ENCODE measurements at regions not wholly inside any gene's neighbourhood (a gene's known extent, or its start where the extent isn't known, plus 50 kb on each side); places are given as distances from the start of the nearest gene placed in this dataset.

- H3K4me1 ChIP-seq (ENCODE audit: control insufficient read depth, insufficient read depth, low read length) = no peaks in the 10 kb centered on the region
- no peak overlapping the region for H3K9ac ChIP-seq (ENCODE audit: low read length)
- H3K27me3 ChIP-seq (ENCODE audit: control insufficient read depth, insufficient read depth, low read length) = no peaks in the 10 kb centered on the region
- H3K36me3 ChIP-seq (ENCODE audit: control insufficient read depth, insufficient read depth, low read length) = no peaks in the 10 kb centered on the region
- H3K4me3 ChIP-seq (ENCODE audit: low read length) = no peak overlapping the region
- no peak overlapping the region for H3K27ac ChIP-seq (ENCODE audit: low read depth, low read length)
Measured at GRCh38 chr2:4551691-4552474, 848.5 kb downstream of the DCDC2C start.

DNA sequence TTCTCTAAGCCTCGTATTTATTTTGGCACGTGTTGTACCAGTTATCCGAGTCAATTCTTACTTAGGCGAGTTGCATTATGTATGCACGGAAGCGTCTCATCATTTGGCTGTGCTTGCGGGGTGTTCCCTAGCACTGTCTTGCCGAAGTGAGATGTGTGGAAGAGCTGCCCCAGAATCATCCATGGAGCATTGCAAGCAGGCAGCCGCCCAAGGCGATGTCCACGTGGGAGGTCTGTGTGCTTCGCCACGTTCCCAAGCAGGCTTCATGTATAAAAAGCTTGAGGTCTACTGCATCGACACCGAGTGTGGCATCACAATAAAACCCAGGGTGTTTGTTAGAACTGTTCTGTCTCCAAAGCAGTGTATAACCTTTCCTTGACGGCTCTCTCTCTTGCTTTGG is 849.9 kb downstream of the DCDC2C start:
- no peak overlapping the region for H3K27ac ChIP-seq (ENCODE audit: low read depth, low read length)
- H3K4me3 ChIP-seq (ENCODE audit: low read length) = no peak overlapping the region
- H3K9ac ChIP-seq (ENCODE audit: low read length) = no peak overlapping the region
- no peaks in the 10 kb centered on the region for H3K36me3 ChIP-seq (ENCODE audit: control insufficient read depth, insufficient read depth, low read length)
- no peaks in the 10 kb centered on the region for H3K27me3 ChIP-seq (ENCODE audit: control insufficient read depth, insufficient read depth, low read length)
- no peaks in the 10 kb centered on the region for H3K4me1 ChIP-seq (ENCODE audit: control insufficient read depth, insufficient read depth, low read length)

- Histone ChIP-seq H3K4me3 (ENCODE audit: low read length) (no peak overlapping the region), H3K27ac (ENCODE audit: low read depth, low read length) (no peak overlapping the region), H3K4me1 (ENCODE audit: control insufficient read depth, insufficient read depth, low read length) (no peaks in the 10 kb centered on the region), H3K9ac (ENCODE audit: low read length) (no peak overlapping the region), H3K36me3 (ENCODE audit: control insufficient read depth, insufficient read depth, low read length) (no peaks in the 10 kb centered on the region), H3K27me3 (ENCODE audit: control insufficient read depth, insufficient read depth, low read length) (no peaks in the 10 kb centered on the region)
Measured at GRCh38 chr2:4556135-4556896, 852.9 kb downstream of the DCDC2C start.

GRCh38 chr2:4561196-4561595 is 857.8 kb downstream of the DCDC2C start:
- H3K4me3 ChIP-seq (ENCODE audit: low read length) = no peak overlapping the region
- no peaks in the 10 kb centered on the region for H3K27me3 ChIP-seq (ENCODE audit: control insufficient read depth, insufficient read depth, low read length)
- H3K9ac ChIP-seq (ENCODE audit: low read length) = no peak overlapping the region
- H3K27ac ChIP-seq (ENCODE audit: low read depth, low read length) = no peak overlapping the region
- no peaks in the 10 kb centered on the region for H3K36me3 ChIP-seq (ENCODE audit: control insufficient read depth, insufficient read depth, low read length)
- H3K4me1 ChIP-seq (ENCODE audit: control insufficient read depth, insufficient read depth, low read length) = no peaks in the 10 kb centered on the region

GRCh38 chr2:4576075-4576474 is 872.7 kb downstream of the DCDC2C start:
- Histone ChIP-seq H3K36me3 (ENCODE audit: control insufficient read depth, insufficient read depth, low read length) (no peaks in the 10 kb centered on the region), H3K9ac (ENCODE audit: low read length) (no peak overlapping the region), H3K27ac (ENCODE audit: low read depth, low read length) (no peak overlapping the region), H3K27me3 (ENCODE audit: control insufficient read depth, insufficient read depth, low read length) (no peaks in the 10 kb centered on the region), H3K4me3 (ENCODE audit: low read length) (no peak overlapping the region), H3K4me1 (ENCODE audit: control insufficient read depth, insufficient read depth, low read length) (no peaks in the 10 kb centered on the region)

- Histone ChIP-seq H3K4me1 (ENCODE audit: control insufficient read depth, insufficient read depth, low read length) (no peaks in the 10 kb centered on the region), H3K9ac (ENCODE audit: low read length) (no peak overlapping the region), H3K4me3 (ENCODE audit: low read length) (no peak overlapping the region), H3K27ac (ENCODE audit: low read depth, low read length) (no peak overlapping the region), H3K36me3 (ENCODE audit: control insufficient read depth, insufficient read depth, low read length) (no peaks in the 10 kb centered on the region), H3K27me3 (ENCODE audit: control insufficient read depth, insufficient read depth, low read length) (no peaks in the 10 kb centered on the region)
Measured at GRCh38 chr2:4579977-4580376, 876.6 kb downstream of the DCDC2C start.

- H3K27ac ChIP-seq (ENCODE audit: low read depth, low read length) = no peak overlapping the region
- no peak overlapping the region for H3K9ac ChIP-seq (ENCODE audit: low read length)
- no peaks in the 10 kb centered on the region for H3K27me3 ChIP-seq (ENCODE audit: control insufficient read depth, insufficient read depth, low read length)
- no peak overlapping the region for H3K4me3 ChIP-seq (ENCODE audit: low read length)
- no peaks in the 10 kb centered on the region for H3K4me1 ChIP-seq (ENCODE audit: control insufficient read depth, insufficient read depth, low read length)
- H3K36me3 ChIP-seq (ENCODE audit: control insufficient read depth, insufficient read depth, low read length) = no peaks in the 10 kb centered on the region
Measured at GRCh38 chr2:4585057-4585635, 881.8 kb downstream of the DCDC2C start.

DNA sequence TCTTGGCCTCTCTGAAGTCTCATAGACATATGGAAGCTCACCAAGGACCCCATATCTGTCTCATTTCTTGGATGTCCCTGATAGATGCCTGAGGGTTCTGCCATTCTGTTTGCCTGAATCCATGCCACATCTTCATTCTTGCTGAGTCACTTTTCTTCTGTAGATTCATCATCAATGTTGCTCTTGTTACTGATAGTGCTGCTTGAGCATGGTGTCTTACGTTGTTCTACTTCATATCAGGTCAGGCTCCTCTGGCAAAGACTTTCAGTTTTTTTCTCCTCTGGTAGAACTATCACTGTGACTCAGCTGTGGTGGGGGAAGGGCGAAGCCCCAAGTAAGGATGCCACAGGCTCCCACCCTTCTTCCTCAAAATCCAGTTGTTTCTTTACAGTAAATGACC is 885.2 kb downstream of the DCDC2C start:
- Histone ChIP-seq H3K36me3 (ENCODE audit: control insufficient read depth, insufficient read depth, low read length) (no peaks in the 10 kb centered on the region), H3K4me1 (ENCODE audit: control insufficient read depth, insufficient read depth, low read length) (no peaks in the 10 kb centered on the region), H3K4me3 (ENCODE audit: low read length) (no peak overlapping the region), H3K9ac (ENCODE audit: low read length) (no peak overlapping the region), H3K27me3 (ENCODE audit: control insufficient read depth, insufficient read depth, low read length) (no peaks in the 10 kb centered on the region), H3K27ac (ENCODE audit: low read depth, low read length) (no peak overlapping the region)

DNA sequence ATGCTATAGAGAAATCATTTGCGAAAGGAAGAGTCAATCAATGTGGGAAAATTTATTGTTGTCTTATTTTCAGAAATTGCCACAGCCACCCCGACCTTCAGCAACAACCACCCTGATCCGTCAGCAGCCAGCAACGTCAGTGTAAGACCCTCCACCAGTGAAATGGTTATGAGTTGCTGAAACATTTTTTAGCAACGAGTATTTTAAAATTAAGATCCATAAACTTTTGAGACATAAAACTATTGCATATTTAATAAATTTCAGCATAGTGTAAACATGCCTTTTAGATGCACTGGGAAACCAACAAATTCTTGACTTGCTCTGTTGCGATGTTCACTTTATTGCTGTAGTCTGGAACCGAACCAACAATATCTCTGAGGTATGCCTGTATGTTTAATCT is 887.9 kb downstream of the DCDC2C start:
- Histone ChIP-seq H3K27me3 (ENCODE audit: control insufficient read depth, insufficient read depth, low read length) (no peaks in the 10 kb centered on the region), H3K36me3 (ENCODE audit: control insufficient read depth, insufficient read depth, low read length) (no peaks in the 10 kb centered on the region), H3K4me1 (ENCODE audit: control insufficient read depth, insufficient read depth, low read length) (no peaks in the 10 kb centered on the region), H3K9ac (ENCODE audit: low read length) (no peak overlapping the region), H3K4me3 (ENCODE audit: low read length) (no peak overlapping the region), H3K27ac (ENCODE audit: low read depth, low read length) (no peak overlapping the region)

DNA sequence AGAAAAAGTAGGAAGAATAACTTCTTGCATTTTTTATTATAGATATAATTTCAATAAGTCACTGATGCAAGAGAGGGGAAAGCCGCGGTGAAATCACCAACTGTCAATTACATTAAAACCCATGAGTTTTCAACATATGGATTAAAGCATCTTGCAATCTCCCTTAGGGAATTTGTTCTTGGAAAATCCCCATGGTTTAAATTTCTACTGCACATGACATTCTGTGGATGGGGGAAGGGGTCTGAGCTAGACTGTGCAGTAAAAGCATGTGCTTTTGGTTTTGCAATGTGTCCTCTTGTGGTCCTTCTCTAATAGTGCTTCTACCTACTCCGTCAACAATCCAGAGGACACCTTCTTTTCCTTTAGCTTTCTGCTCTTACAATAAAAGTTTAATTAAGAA is 894.0 kb downstream of the DCDC2C start:
- Histone ChIP-seq H3K36me3 (ENCODE audit: control insufficient read depth, insufficient read depth, low read length) (no peaks in the 10 kb centered on the region), H3K4me3 (ENCODE audit: low read length) (no peak overlapping the region), H3K4me1 (ENCODE audit: control insufficient read depth, insufficient read depth, low read length) (no peaks in the 10 kb centered on the region), H3K9ac (ENCODE audit: low read length) (no peak overlapping the region), H3K27ac (ENCODE audit: low read depth, low read length) (no peak overlapping the region), H3K27me3 (ENCODE audit: control insufficient read depth, insufficient read depth, low read length) (no peaks in the 10 kb centered on the region)

- no peaks in the 10 kb centered on the region for H3K4me1 ChIP-seq (ENCODE audit: control insufficient read depth, insufficient read depth, low read length)
- no peaks in the 10 kb centered on the region for H3K27me3 ChIP-seq (ENCODE audit: control insufficient read depth, insufficient read depth, low read length)
- H3K4me3 ChIP-seq (ENCODE audit: low read length) = no peak overlapping the region
- H3K27ac ChIP-seq (ENCODE audit: low read depth, low read length) = no peak overlapping the region
- H3K36me3 ChIP-seq (ENCODE audit: control insufficient read depth, insufficient read depth, low read length) = no peaks in the 10 kb centered on the region
- no peak overlapping the region for H3K9ac ChIP-seq (ENCODE audit: low read length)
Measured at GRCh38 chr2:4604767-4605166, 901.4 kb downstream of the DCDC2C start.

- no peak overlapping the region for H3K9ac ChIP-seq (ENCODE audit: low read length)
- H3K27ac ChIP-seq (ENCODE audit: low read depth, low read length) = no peak overlapping the region
- H3K36me3 ChIP-seq (ENCODE audit: control insufficient read depth, insufficient read depth, low read length) = no peaks in the 10 kb centered on the region
- no peaks in the 10 kb centered on the region for H3K27me3 ChIP-seq (ENCODE audit: control insufficient read depth, insufficient read depth, low read length)
- H3K4me3 ChIP-seq (ENCODE audit: low read length) = no peak overlapping the region
- H3K4me1 ChIP-seq (ENCODE audit: control insufficient read depth, insufficient read depth, low read length) = no peaks in the 10 kb centered on the region
Measured at GRCh38 chr2:4618141-4618540, 914.8 kb downstream of the DCDC2C start.

Measured in rectal smooth muscle tissue (tissue), 1 donor.